NCI-H2227 (cell line): ENCODE measurements at regions not wholly inside any gene's neighbourhood (a gene's known extent, or its start where the extent isn't known, plus 50 kb on each side); places are given as distances from the start of the nearest gene placed in this dataset.
"Not testable (repeated sequence)": the region's sequence is repeated elsewhere in the genome, so short reads cannot be mapped to it uniquely, and the experiment has no call there.

Experiments
- DNase-seq: peaks from one replicate; lab custom pipeline; 2025; ENCODE audit not compliant: unreplicated experiment; lab: John Stamatoyannopoulos, UW

DNA sequence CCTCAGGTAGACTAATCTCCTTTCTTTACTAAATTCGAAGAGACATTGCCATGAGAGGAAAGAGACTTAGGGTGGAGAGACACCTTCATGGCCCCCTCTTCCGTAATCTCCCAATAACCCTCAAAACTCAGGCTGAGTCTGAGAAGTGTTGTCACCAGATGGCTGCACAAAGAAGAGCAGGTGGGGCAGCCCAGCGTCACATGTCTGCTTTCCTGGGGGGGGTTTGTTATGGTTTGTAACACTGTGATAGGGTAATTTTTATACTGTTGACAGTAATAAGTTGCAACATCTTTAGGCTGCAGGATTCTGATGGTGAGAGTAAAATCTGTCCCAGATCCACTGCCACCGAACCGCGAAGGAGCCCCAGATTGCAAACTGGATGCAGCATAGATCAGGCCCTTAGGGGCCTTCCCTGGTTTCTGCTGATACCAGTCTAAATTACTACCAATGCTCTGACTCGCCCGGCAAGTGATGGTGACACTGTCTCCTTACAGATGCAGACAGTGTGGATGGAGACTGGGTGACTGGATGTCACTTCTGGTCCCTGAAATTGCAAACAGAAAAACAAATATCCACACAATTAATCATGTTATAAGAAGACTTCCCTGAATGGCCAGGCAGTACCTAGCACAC is 595.1 kb downstream of the RPIA start:
- DNase-seq = not testable (repeated sequence)

DNA sequence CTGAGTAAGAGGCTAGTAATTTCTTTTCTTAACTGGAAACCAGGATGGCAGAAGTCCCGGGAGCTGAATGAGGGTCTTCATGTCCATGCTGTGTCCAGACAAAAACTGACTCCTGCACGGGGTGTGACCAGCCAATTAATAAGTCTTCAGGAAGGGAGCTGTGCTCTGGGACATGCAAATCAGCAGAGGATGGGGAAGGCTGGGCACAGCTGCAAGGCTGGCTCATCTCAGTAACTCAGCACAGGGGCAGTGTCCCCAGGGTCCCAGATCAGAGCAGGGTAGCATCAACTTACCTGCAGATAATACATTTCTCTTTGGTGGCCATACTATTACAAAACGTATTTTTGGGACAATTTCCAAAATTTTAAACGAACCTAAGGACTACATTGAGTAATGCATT is 595.6 kb downstream of the RPIA start:
- not testable (repeated sequence) for DNase-seq

DNA sequence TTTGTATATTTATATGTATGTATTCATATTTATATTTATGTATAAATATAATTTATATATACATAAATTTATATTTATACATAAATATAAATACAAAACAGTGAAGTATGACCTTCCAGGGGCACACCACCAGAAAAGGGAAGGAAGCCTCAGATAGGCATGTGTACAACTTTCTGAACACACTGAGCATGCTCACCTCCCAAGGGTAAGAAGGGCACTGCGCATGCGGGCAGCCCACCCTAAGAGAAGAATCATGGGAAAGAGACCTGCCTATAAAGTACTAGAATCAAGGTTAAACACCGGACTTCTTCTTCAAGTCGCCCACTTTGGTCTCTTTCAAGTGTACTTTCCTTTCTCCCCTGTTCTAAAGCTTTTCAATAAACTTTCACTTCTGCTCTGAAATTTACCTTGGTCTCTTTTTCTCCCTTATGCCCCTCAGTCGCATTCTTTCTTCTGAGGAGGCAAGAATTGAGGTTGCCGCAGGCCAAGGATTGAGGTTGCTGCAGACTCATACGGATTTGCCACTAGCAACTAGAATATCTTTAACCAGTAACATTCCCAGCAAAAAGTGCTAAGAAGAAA is 600.3 kb downstream of the RPIA start:
- DNase-seq = not testable (repeated sequence)

DNA sequence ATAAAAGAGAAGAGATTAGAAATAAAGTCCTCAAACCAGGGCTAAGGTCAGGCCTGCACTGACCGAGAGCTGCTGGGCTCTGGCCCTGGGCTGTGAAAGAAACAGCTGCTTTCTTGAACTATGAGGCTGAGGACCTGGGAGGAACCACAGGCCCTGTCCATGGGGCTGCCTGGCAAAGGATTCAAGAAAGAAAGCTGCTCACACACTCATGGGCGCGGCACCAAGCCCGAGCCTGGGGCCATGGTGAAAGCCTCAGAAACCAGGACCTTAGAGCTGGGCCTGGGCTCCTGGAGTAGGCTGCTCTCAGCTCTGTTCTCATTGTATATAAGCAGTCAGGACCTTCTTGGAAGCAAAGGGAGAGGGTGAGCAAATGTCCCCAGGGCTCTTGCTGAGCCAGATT is 601.9 kb downstream of the RPIA start:
- not testable (repeated sequence) for DNase-seq

DNA sequence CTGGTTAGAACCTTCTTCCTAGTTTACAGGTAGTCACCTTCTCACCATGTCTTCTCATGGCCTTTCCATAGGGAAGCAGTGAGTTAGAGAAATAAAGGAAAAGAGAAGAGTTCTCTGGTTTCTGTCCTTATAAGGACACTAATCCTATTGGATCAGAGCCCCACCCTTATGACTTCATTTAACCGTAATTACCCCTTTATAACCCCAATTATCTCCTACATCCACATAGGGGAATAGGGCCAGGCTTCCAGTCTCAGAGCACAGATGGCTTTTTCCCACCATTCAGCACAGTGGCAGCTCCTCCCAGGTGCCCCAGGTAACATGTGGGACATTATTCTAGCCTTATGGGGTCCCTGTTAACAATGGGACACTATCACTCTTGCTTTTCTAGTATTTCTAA is 602.9 kb downstream of the RPIA start:
- DNase-seq = not testable (repeated sequence)

DNA sequence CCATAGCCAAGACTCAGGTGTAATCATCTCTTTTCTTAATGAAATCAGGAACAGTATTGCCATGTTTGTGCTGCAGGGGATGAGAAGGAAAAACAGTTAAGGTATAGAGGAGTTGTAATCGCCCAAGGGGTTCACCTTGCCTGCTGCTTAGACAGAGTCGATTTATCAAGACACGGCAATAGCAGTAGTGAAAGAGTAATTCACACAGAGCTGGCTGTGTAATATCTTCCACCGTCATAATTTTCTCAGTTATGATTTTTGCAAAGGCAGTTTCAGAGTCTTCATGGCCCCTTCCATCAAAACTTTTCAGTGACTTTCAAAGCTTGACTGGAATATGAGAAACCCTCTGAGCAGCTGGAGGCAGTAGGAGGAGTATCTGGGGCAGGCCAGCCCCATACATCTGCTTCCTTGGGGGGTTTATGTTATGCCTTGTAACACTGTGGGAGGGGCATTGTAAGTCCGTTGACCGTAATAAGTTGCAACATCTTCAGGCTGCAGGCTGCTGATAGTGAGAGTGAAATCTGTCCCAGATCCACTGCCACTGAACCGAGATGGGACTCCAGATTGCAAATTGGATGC is 605.4 kb downstream of the RPIA start:
- not testable (repeated sequence) for DNase-seq

DNA sequence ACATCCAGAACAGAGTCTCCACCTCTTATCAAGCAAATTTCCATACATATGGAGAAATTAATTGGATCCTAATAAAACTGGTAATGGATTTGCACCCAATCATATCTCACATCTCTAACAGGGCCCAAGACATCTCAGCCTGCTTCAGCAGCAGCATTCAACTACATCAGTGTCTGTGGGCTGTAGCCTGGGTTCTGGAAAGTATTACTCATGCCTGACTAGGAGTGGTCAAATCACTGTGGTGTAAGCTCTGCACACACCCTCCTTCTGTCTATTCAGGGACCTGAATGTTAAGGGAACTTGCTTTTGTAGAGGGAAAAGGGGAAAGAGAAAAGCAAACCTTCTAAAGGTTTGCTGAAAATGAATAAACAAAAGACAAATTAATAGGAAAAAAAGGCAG is 607.7 kb downstream of the RPIA start:
- DNase-seq = not testable (repeated sequence)

DNA sequence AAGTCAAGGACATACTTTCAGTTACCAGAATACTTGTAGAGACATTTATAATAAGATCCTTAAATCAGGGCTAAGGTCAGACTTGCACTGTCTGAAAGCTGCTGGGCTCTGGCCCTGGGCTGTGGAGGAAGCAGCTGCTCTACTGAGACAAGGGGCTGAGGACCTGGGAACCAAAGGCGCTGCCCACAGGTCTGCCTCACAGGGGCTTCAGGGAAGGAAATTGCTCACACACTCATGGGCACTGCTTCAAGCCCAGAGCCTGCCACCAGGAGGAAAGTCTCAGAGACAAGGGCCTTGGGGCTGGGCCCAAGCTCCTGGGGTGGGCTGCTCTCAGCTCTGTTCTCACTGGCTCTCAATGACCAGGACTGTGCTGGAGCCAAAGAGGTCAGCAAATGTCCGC is 614.1 kb downstream of the RPIA start:
- DNase-seq = not testable (repeated sequence)

DNA sequence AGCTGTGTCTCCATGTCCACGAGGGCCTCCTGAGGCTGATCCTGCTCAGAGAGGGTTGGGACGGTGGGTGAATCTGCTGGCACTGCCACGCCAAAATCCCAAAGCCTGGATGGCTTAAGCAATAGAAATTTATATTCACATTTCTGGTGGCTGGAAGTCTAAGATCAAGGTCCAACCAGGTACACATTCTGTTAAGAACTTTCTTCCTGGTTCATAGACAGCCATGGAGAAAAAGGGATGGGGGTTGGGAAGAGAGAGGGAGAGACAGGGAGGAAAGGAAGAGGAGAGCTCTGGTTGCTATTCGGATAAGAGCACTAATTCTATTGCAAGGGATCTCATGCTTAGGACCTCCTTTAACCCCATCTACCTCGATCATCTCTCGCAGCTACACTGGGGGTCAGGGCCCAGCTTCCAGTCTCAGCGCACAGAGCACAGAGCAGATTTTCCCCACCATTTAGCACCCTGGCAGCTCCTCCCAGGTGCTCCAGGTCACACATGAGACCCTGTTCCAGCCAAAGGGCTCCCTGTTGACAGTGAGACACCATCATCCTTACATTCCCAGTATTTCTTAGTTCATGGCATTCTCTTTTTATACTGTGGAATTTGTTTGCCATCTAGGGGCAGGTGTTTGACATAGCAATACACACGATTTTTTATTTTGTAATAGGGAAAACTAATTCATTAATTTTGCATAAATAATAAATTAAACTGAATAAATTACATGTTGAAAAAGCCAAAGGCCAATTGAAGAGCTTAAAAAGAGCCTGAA is 615.6 kb downstream of the RPIA start:
- not testable (repeated sequence) for DNase-seq

DNA sequence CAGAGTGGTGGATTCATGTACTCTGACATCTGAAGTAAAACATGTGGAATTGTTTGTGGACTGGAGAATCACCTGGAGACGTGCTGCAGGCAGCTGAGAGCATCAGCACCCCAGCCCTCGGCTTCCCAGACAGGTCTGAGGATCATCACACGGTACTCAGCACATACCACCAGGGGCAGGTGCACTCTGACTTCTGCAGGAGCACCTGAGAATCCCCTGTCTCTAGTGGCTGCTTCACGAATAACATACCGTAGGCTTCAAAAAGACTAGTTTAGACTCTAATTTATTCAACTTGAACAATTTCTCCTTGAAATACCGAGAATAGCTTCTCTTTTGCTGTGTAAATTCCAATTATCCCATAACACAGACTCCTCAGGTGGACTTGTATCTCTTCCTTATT is 627.5 kb downstream of the RPIA start:
- not testable (repeated sequence) for DNase-seq

DNA sequence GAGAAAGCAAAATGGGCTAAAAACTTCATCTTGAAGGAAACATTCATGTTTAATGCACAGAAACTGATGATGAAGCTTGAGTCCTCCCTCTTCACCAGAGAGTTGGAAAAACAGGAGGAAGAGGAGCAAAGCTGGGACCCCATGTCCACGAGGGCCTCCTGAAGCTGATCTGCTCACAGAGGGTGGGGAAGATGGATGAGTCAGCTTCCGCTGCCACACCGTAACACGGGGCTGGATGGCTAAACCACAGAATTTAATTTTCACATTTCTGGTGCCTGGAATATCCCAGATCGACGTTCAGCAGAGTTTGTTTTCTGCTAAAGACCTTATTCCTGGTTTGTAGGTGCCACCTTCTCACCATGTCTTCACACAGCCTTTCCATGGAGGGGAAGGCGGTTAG is 634.4 kb downstream of the RPIA start:
- DNase-seq = not testable (repeated sequence)

DNA sequence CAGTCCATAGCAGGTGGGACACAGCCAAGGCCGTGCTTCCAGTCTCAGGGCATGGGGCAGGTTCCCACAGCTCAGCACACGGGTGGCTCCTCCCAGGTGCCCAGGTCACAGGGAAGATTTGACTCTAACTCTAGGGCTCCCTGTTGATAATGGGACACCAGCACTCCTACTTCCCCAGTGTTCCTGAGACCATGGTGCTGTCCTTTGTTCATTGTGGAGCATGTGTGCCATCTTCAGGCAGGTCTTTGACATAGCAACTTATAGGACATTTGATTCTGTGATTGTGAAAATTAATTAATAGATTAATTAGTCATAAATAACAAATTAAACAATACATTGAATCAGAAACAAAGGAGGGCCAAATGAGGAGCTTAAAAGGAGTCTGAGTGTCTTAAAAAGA is 635.0 kb downstream of the RPIA start:
- DNase-seq = not testable (repeated sequence)

DNA sequence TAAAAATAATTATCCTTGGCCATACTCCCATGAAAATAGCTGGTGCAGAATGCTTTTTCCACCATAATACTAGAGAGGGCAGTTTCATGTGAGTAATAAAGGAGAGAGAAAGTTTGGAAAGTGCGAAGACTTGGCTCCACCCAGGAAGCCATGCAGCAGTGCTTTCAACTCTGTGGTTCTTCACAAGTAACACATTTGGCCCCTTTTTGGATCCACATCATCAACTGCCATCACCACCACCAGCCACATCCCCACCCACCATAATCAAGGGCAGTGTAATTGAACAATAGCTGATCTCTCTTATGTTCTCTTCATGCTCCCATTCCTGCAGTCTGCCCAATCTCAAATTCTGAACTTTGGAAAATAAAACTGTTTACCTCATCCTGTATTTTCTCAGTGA is 637.3 kb downstream of the RPIA start:
- DNase-seq = not testable (repeated sequence)
